ENCODE measurements at regions not wholly inside any gene's neighbourhood (a gene's known extent, or its start where the extent isn't known, plus 50 kb on each side); places are given as distances from the start of the nearest gene placed in this dataset.

DNA sequence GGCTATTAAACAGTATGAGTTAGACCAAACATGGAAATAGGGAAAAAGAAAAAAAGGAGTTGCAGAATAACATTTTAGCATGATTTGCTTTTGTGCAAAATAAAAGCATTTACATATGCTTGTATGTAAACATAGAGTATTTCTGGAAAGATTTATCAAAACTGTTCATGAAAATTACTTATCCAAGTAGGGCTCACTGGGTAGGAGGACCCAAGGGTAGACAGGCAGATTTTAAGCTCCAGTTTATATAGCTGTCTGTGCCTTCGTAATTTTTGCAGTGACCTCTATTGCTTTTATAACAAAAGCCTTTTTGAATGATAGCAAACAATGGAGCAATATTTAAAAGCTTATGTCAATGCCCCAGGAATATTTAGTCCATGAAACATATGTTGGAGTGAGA, 228.8 kb upstream of the IRF2BP2 start:
- no peaks in the 10 kb centered on the region for H3K9me3 ChIP-seq
- intact Hi-C loops (cut with DNase I; ENCODE audit: low total_unique reads): no loop called here
- no peak overlapping the region for H3K27ac ChIP-seq
- H3K27me3 ChIP-seq: no peaks in the 10 kb centered on the region
- TF ChIP-seq, protein P1, sequence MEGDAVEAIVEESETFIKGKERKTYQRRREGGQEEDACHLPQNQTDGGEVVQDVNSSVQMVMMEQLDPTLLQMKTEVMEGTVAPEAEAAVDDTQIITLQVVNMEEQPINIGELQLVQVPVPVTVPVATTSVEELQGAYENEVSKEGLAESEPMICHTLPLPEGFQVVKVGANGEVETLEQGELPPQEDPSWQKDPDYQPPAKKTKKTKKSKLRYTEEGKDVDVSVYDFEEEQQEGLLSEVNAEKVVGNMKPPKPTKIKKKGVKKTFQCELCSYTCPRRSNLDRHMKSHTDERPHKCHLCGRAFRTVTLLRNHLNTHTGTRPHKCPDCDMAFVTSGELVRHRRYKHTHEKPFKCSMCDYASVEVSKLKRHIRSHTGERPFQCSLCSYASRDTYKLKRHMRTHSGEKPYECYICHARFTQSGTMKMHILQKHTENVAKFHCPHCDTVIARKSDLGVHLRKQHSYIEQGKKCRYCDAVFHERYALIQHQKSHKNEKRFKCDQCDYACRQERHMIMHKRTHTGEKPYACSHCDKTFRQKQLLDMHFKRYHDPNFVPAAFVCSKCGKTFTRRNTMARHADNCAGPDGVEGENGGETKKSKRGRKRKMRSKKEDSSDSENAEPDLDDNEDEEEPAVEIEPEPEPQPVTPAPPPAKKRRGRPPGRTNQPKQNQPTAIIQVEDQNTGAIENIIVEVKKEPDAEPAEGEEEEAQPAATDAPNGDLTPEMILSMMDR (IDR thresholded peaks at IDR 0.05): no peak
- TF ChIP-seq POLR2A (IDR thresholded peaks at IDR 0.05): no peak
- H3K4me3 ChIP-seq: no peak overlapping the region
- DNase-seq: no peak
- no peaks in the 10 kb centered on the region for H3K4me1 ChIP-seq
- H3K36me3 ChIP-seq: no peaks in the 10 kb centered on the region

DNA sequence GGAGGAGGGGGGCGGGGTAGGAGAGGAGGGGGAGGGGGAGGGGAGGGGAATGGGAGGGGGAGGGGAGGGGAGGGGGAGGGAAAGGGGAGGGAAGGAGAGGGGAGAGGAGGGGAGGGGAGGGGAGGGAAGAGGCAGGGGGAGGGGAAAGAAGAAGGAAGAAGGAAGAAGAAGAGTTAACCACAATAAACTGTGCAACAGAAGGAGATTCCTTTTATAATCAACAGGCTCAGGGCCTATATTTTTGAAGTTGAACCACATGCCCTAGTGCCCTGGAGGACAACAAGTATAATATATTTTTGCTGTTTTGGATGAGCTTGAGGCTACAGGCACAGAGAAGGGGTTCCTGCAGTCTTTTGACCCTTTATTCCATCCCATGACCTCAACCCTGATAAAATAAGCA, 228.2 kb upstream of the IRF2BP2 start:
- Histone ChIP-seq H3K27me3 (no peaks in the 10 kb centered on the region), H3K27ac (no peak overlapping the region), H3K9me3 (no peaks in the 10 kb centered on the region), H3K4me3 (no peak overlapping the region), H3K4me1 (no peaks in the 10 kb centered on the region), H3K36me3 (no peaks in the 10 kb centered on the region)
- intact Hi-C loops (cut with DNase I; ENCODE audit: low total_unique reads): no loop called here
- TF ChIP-seq POLR2A (IDR thresholded peaks at IDR 0.05): no peak
- TF ChIP-seq, protein P1 (IDR thresholded peaks at IDR 0.05): no peak
- no peak for DNase-seq

DNA sequence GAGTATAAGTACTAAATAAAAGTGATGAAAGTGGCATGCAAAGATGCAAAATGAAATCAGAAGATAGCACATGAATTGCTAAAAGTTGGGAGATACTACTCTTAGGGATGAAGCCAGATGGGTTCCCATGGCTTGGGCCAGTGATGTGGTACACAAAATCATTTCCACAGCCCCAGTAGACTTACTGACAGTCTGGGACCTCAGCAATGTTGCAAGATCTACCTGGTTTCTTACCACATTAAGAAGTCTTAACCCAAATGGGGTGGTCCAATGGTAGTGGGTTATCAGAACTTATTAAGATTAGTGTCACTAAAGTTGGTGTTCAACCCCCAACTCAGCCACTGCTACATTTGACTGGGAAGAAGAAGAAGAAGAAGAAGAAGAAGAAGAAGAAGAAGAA, 227.7 kb upstream of the IRF2BP2 start:
- Histone ChIP-seq H3K27me3 (no peaks in the 10 kb centered on the region), H3K4me3 (no peak overlapping the region), H3K4me1 (no peaks in the 10 kb centered on the region), H3K36me3 (no peaks in the 10 kb centered on the region), H3K27ac (no peak overlapping the region), H3K9me3 (no peaks in the 10 kb centered on the region)
- intact Hi-C loops (cut with DNase I; ENCODE audit: low total_unique reads): no loop called here
- no peak for DNase-seq
- TF ChIP-seq POLR2A (IDR thresholded peaks at IDR 0.05): no peak
- TF ChIP-seq, protein P1 (IDR thresholded peaks at IDR 0.05): no peak

DNA sequence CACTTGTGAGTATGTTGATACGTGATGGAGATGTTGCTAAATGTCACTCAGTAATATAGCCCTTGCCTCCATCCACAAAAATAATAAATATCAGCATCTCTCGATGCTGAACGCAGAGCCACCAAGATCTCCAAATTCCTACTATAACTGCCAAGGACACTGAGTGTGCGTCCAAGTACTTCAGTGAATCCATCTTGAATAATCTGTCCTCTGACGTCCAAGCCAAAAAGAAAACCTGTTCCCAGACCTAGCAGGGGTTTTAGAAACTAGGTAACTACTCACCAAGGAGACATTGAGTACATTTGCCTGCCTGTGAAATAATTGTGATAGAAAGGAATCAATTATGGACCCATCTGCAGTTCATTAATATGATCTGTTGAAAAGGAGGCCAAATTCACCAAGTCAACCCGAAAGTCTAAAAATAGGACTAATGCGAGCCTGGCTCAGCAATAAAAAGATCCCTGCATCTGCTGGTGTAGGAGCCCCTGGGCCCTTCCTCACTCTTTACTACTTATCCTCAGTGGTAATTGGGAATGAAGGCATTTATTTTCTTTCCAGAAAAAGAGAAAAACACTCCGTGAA, 226.9 kb upstream of the IRF2BP2 start:
- no peak overlapping the region for H3K4me3 ChIP-seq
- no peak overlapping the region for H3K27ac ChIP-seq
- intact Hi-C loops (cut with DNase I; ENCODE audit: low total_unique reads): no loop called here
- TF ChIP-seq, protein P1 (IDR thresholded peaks at IDR 0.05): no peak
- TF ChIP-seq POLR2A (IDR thresholded peaks at IDR 0.05): no peak
- DNase-seq: no peak
- H3K27me3 ChIP-seq: no peaks in the 10 kb centered on the region
- no peaks in the 10 kb centered on the region for H3K36me3 ChIP-seq
- no peaks in the 10 kb centered on the region for H3K9me3 ChIP-seq
- H3K4me1 ChIP-seq: no peaks in the 10 kb centered on the region

DNA sequence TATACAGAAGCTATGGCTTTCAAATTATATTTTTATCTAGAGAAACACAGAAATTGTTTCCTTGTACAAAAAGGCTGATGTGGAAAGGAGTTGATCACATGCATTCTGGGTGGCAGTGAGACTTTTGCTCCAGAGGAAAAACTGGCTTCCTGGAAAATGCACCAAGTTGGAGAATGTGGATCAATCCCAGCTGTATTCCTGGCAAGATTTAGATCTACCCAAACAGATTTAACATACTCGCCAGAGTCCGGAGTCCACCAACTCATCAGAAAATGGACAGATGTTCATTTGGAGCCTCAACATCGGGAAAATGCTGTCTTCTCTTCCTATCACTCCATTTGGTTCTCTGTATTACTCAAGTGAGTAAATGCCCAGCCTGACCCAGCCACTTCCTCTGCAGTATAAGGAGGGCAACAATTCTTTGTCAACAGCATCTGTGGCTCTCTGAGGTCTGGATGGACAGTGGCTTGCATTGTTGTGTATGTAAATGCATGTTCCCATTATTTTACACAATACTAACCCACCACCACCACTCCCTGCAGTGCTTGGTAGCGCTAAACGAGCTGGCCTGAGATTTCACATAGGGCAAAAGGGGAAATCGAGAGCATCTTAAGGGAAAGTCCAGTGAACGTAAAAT, 226.2 kb upstream of the IRF2BP2 start:
- Histone ChIP-seq H3K27ac (no peak overlapping the region), H3K36me3 (no peaks in the 10 kb centered on the region), H3K9me3 (no peaks in the 10 kb centered on the region), H3K4me1 (no peaks in the 10 kb centered on the region), H3K4me3 (no peak overlapping the region), H3K27me3 (no peaks in the 10 kb centered on the region)
- no peak for TF ChIP-seq POLR2A (IDR thresholded peaks at IDR 0.05)
- TF ChIP-seq, protein P1 (IDR thresholded peaks at IDR 0.05): no peak
- intact Hi-C loops (cut with DNase I; ENCODE audit: low total_unique reads): no loop called here
- no peak for DNase-seq

Data from uterus (tissue), 3 donors.